ENCODE measurements at regions not wholly inside any gene's neighbourhood (a gene's known extent, or its start where the extent isn't known, plus 50 kb on each side); places are given as distances from the start of the nearest gene placed in this dataset.

GRCh38 chr1:69328186-69328585 lies 239.5 kb upstream of the LRRC7 start:
- Histone ChIP-seq H3K27ac (no peak overlapping the region), H3K4me3 (no peak overlapping the region), H3K4me1 (no peaks in the 10 kb centered on the region), H3K27me3 (no peaks in the 10 kb centered on the region), H3K9me3 (no peaks in the 10 kb centered on the region), H3K36me3 (no peaks in the 10 kb centered on the region)
- FAIRE-seq: no peak
- TF ChIP-seq CTCF (IDR thresholded peaks at IDR 0.05): no peak
- DNase-seq: no peak
- 75% methylated on average over 5 of the region's 5 CpGs for WGBS, 2 donors
- intact Hi-C loops (cut with DNase I): no loop called here
- ATAC-seq: no peak

GRCh38 chr1:69363236-69363635 lies 204.5 kb upstream of the LRRC7 start:
- no peak for TF ChIP-seq CTCF (IDR thresholded peaks at IDR 0.05)
- Histone ChIP-seq H3K9me3 (no peaks in the 10 kb centered on the region), H3K27ac (no peak overlapping the region), H3K27me3 (no peaks in the 10 kb centered on the region), H3K36me3 (no peaks in the 10 kb centered on the region), H3K4me1 (no peaks in the 10 kb centered on the region), H3K4me3 (no peak overlapping the region)
- intact Hi-C loops (cut with DNase I): no loop called here
- ATAC-seq (no peak), FAIRE-seq (no peak), DNase-seq (no peak)
- WGBS, 2 donors: 80 to 86% methylated on average over 2 of the region's 2 CpGs

- ATAC-seq: no peak
- no peak overlapping the region for H3K4me3 ChIP-seq
- no peaks in the 10 kb centered on the region for H3K27me3 ChIP-seq
- DNase-seq: no peak
- 77 to 87% methylated on average over 4 of the region's 4 CpGs for WGBS, 2 donors
- intact Hi-C loops (cut with DNase I): no loop called here
- H3K9me3 ChIP-seq: no peaks in the 10 kb centered on the region
- H3K4me1 ChIP-seq: no peaks in the 10 kb centered on the region
- no peaks in the 10 kb centered on the region for H3K36me3 ChIP-seq
- no peak overlapping the region for H3K27ac ChIP-seq
- no peak for FAIRE-seq
- TF ChIP-seq CTCF (IDR thresholded peaks at IDR 0.05): no peak
Measured at GRCh38 chr1:69373520-69373919, 194.2 kb upstream of the LRRC7 start.

GRCh38 chr1:69376408-69376807 lies 191.3 kb upstream of the LRRC7 start:
- DNase-seq (no peak), FAIRE-seq (no peak), ATAC-seq (no peak)
- TF ChIP-seq CTCF (IDR thresholded peaks at IDR 0.05): no peak
- 88 to 96% methylated on average over 1 of the region's 1 CpG for WGBS, 2 donors
- Histone ChIP-seq H3K27ac (no peak overlapping the region), H3K36me3 (no peaks in the 10 kb centered on the region), H3K4me1 (no peaks in the 10 kb centered on the region), H3K9me3 (no peaks in the 10 kb centered on the region), H3K27me3 (no peaks in the 10 kb centered on the region), H3K4me3 (no peak overlapping the region)
- intact Hi-C loops (cut with DNase I): no loop called here

GRCh38 chr1:69377507-69377906 lies 190.2 kb upstream of the LRRC7 start:
- Histone ChIP-seq H3K9me3 (no peaks in the 10 kb centered on the region), H3K36me3 (no peaks in the 10 kb centered on the region), H3K27me3 (no peaks in the 10 kb centered on the region), H3K4me3 (no peak overlapping the region), H3K4me1 (no peaks in the 10 kb centered on the region), H3K27ac (no peak overlapping the region)
- ATAC-seq: no peak
- 50 to 58% methylated on average over 2 of the region's 2 CpGs for WGBS, 2 donors
- no peak for TF ChIP-seq CTCF (IDR thresholded peaks at IDR 0.05)
- no peak for DNase-seq
- intact Hi-C loops (cut with DNase I): no loop called here
- no peak for FAIRE-seq

Measured in pancreas (tissue), 10 donors.